ENCODE measurements at regions not wholly inside any gene's neighbourhood (a gene's known extent, or its start where the extent isn't known, plus 50 kb on each side); places are given as distances from the start of the nearest gene placed in this dataset.

- ChIA-PET CTCF (interaction anchor here (0.6 kb wide), 1 partner anchor 461 kb away, joined by 5 read pairs; no protein-coding TSS in a partner anchor), POLR2A (no interaction called here)
- intact Hi-C loops (cut with micrococcal nuclease; ENCODE audit: unreplicated experiment) = no loop called here
- no peak for DNase-seq
- Histone ChIP-seq H3K27me3 (replicated peaks; ENCODE audit: control insufficient read depth, insufficient read depth, low read length) (no peaks in the 10 kb centered on the region), H3K9me3 (peaks cover 23% of the 10 kb centered on the region), H3K4me1 (peaks cover 11% of the 10 kb centered on the region; the same call in 1 of the 2 replicates), H3K36me3 (ENCODE audit: control insufficient read depth, insufficient read depth, low read length) (no peaks in the 10 kb centered on the region), H3K4me3 (ENCODE audit: low read depth, low read length) (no peak overlapping the region)
- Mint-ChIP-seq H3K27ac (ENCODE audit: unreplicated experiment) (no peak overlapping the region), H3K4me1 (ENCODE audit: low read depth, unreplicated experiment) (peaks cover 8% of the 10 kb centered on the region), H3K27me3 (ENCODE audit: insufficient read depth, unreplicated experiment) (no peaks in the 10 kb centered on the region), H3K36me3 (ENCODE audit: insufficient read depth, unreplicated experiment) (peaks cover 5% of the 10 kb centered on the region), H3K9me3 (ENCODE audit: unreplicated experiment) (peaks cover 22% of the 10 kb centered on the region), H3K4me3 (ENCODE audit: unreplicated experiment) (no peak overlapping the region)
- BruUV-seq (replicated peaks) = no TSS peak
- TF ChIP-seq, protein P1, sequence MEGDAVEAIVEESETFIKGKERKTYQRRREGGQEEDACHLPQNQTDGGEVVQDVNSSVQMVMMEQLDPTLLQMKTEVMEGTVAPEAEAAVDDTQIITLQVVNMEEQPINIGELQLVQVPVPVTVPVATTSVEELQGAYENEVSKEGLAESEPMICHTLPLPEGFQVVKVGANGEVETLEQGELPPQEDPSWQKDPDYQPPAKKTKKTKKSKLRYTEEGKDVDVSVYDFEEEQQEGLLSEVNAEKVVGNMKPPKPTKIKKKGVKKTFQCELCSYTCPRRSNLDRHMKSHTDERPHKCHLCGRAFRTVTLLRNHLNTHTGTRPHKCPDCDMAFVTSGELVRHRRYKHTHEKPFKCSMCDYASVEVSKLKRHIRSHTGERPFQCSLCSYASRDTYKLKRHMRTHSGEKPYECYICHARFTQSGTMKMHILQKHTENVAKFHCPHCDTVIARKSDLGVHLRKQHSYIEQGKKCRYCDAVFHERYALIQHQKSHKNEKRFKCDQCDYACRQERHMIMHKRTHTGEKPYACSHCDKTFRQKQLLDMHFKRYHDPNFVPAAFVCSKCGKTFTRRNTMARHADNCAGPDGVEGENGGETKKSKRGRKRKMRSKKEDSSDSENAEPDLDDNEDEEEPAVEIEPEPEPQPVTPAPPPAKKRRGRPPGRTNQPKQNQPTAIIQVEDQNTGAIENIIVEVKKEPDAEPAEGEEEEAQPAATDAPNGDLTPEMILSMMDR (IDR thresholded peaks at IDR 0.05; ENCODE audit: insufficient read depth in 1 of 2, low read depth in 1 of 2, low read length in 1 of 2, severe bottlenecking in 1 of 2, unreplicated experiment in 1 of 2) = no peak
Measured at GRCh38 chr7:36085096-36085495, 68.0 kb upstream of the EEPD1 start.

GRCh38 chr7:36086571-36086970 is 66.5 kb upstream of the EEPD1 start:
- Mint-ChIP-seq H3K27ac (ENCODE audit: unreplicated experiment) (no peak overlapping the region), H3K27me3 (ENCODE audit: insufficient read depth, unreplicated experiment) (no peaks in the 10 kb centered on the region), H3K36me3 (ENCODE audit: insufficient read depth, unreplicated experiment) (peaks cover 5% of the 10 kb centered on the region), H3K4me3 (ENCODE audit: unreplicated experiment) (no peak overlapping the region), H3K9me3 (ENCODE audit: unreplicated experiment) (peaks cover 37% of the 10 kb centered on the region), H3K4me1 (ENCODE audit: low read depth, unreplicated experiment) (peaks cover 8% of the 10 kb centered on the region)
- Histone ChIP-seq H3K27me3 (replicated peaks; ENCODE audit: control insufficient read depth, insufficient read depth, low read length) (no peaks in the 10 kb centered on the region), H3K9me3 (peaks cover 29% of the 10 kb centered on the region), H3K36me3 (ENCODE audit: control insufficient read depth, insufficient read depth, low read length) (no peaks in the 10 kb centered on the region), H3K4me3 (ENCODE audit: low read depth, low read length) (no peak overlapping the region), H3K4me1 (peaks cover 10% of the 10 kb centered on the region; the same call in 1 of the 2 replicates)
- no TSS peak for BruUV-seq (replicated peaks)
- no peak for DNase-seq
- TF ChIP-seq, protein P1 (IDR thresholded peaks at IDR 0.05; ENCODE audit: insufficient read depth in 1 of 2, low read depth in 1 of 2, low read length in 1 of 2, severe bottlenecking in 1 of 2, unreplicated experiment in 1 of 2) = no peak
- intact Hi-C loops (cut with micrococcal nuclease; ENCODE audit: unreplicated experiment) = no loop called here
- CTCF ChIA-PET = no interaction called here
- POLR2A ChIA-PET = no interaction called here

- H3K27ac Mint-ChIP-seq (ENCODE audit: unreplicated experiment) = no peak overlapping the region
- CTCF ChIA-PET = no interaction called here
- H3K4me1 Mint-ChIP-seq (ENCODE audit: low read depth, unreplicated experiment) = peaks cover 8% of the 10 kb centered on the region
- no peak overlapping the region for H3K4me3 Mint-ChIP-seq (ENCODE audit: unreplicated experiment)
- intact Hi-C loops (cut with micrococcal nuclease; ENCODE audit: unreplicated experiment) = no loop called here
- TF ChIP-seq, protein P1 (IDR thresholded peaks at IDR 0.05; ENCODE audit: insufficient read depth in 1 of 2, low read depth in 1 of 2, low read length in 1 of 2, severe bottlenecking in 1 of 2, unreplicated experiment in 1 of 2) = no peak
- POLR2A ChIA-PET = no interaction called here
- H3K27me3 Mint-ChIP-seq (ENCODE audit: insufficient read depth, unreplicated experiment) = no peaks in the 10 kb centered on the region
- DNase-seq = no peak
- H3K36me3 Mint-ChIP-seq (ENCODE audit: insufficient read depth, unreplicated experiment) = peaks cover 5% of the 10 kb centered on the region
- no peaks in the 10 kb centered on the region for H3K36me3 ChIP-seq (ENCODE audit: control insufficient read depth, insufficient read depth, low read length)
- H3K4me3 ChIP-seq (ENCODE audit: low read depth, low read length) = no peak overlapping the region
- peaks cover 10% of the 10 kb centered on the region; the same call in 1 of the 2 replicates for H3K4me1 ChIP-seq
- H3K27me3 ChIP-seq (replicated peaks; ENCODE audit: control insufficient read depth, insufficient read depth, low read length) = no peaks in the 10 kb centered on the region
- peaks cover 29% of the 10 kb centered on the region for H3K9me3 ChIP-seq
- peaks cover 41% of the 10 kb centered on the region for H3K9me3 Mint-ChIP-seq (ENCODE audit: unreplicated experiment)
- BruUV-seq (replicated peaks) = no TSS peak
Measured at GRCh38 chr7:36088553-36088952, 64.5 kb upstream of the EEPD1 start.
